Erythroblast (primary cell): ENCODE measurements at regions not wholly inside any gene's neighbourhood (a gene's known extent, or its start where the extent isn't known, plus 50 kb on each side); places are given as distances from the start of the nearest gene placed in this dataset.

Source experiments
- DNase-seq, 2 experiments: peaks; one replicate each; lab custom pipeline; 2025; lab: John Stamatoyannopoulos, UW
- GATA1 ChIP-seq: IDR thresholded peaks from 2 replicates; pipeline ENCODE4 v1.6.1; 2011; ENCODE audit warnings: low read depth, mild to moderate bottlenecking, control low read depth, low read length, moderate library complexity
- POLR2A ChIP-seq: IDR thresholded peaks from 2 replicates; pipeline ENCODE4 v1.6.1; 2011; ENCODE audit warnings: mild to moderate bottlenecking, low read length

- no peak for DNase-seq
- no peak for TF ChIP-seq POLR2A
- TF ChIP-seq GATA1: no peak
Observed at GRCh38 chr15:39270221-39270855, 310.5 kb upstream of the THBS1 start.

DNA sequence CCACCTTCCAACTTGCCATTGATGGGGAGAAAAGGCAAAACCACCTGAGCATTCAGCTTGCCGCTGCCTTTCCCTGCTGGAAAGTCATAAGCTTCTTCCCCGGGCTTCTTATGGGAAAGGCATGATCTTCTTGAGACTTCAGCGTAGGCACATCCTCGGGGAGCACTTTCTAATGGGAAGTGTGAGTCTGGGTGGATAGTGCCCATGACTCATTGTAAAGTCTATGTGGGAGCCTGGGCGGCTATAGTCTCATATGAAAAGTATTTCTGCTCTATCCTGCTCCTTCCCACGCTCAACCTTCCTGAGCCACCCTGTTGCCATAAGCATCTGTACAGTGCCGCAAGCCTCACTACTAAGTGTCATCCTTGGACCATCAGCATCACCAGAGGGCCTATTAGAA lies 309.9 kb upstream of the THBS1 start:
- no peak for DNase-seq
- TF ChIP-seq GATA1 (no peak), POLR2A (no peak)

- no peak for DNase-seq
- TF ChIP-seq GATA1: no peak
- no peak for TF ChIP-seq POLR2A
Observed at GRCh38 chr15:39272901-39273300, 308.0 kb upstream of the THBS1 start.

DNA sequence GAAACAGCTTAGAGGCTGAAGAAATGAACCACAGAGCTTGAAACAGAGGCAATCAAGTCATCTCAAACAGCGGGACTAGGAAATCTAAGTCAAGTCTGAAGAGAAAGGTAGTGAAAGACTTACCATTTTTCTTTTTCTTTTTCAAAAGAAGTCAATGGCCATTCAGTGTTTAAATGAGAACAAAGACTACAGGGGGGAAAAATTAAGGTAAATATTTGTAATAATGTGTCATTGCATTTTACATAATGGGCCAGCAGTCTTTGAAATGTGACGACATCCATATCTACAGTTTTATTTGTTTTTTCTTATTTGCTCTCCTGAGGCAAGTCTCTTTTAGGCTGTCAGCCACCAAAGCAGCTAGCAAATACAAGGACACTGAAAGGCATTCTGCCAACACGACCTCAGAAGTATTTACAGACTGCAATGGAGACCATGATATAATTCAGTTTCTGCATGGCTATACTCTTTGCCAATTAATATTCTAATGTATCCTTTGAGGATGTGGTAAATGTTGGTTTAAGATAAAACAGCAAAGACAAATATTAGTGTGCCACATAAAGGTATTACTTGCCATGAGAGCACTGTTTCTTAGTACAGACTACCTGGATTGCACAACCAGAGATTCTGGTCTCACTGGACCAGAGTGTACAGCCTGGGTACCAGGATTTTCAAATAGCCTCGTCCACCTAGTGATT lies 307.0 kb upstream of the THBS1 start:
- TF ChIP-seq GATA1: no peak
- TF ChIP-seq POLR2A: no peak
- DNase-seq: no peak

GRCh38 chr15:39275066-39275465 lies 305.8 kb upstream of the THBS1 start:
- TF ChIP-seq POLR2A: no peak
- no peak for TF ChIP-seq GATA1
- DNase-seq: no peak

- no peak for DNase-seq
- TF ChIP-seq GATA1 (no peak), POLR2A (no peak)
Observed at GRCh38 chr15:39279311-39279710, 301.6 kb upstream of the THBS1 start.

- TF ChIP-seq GATA1: no peak
- no peak for TF ChIP-seq POLR2A
- DNase-seq: no peak
Observed at GRCh38 chr15:39281094-39281493, 299.8 kb upstream of the THBS1 start.

- no peak for DNase-seq
- no peak for TF ChIP-seq GATA1
- TF ChIP-seq POLR2A: no peak
Observed at GRCh38 chr15:39282663-39283208, 298.1 kb upstream of the THBS1 start.

DNA sequence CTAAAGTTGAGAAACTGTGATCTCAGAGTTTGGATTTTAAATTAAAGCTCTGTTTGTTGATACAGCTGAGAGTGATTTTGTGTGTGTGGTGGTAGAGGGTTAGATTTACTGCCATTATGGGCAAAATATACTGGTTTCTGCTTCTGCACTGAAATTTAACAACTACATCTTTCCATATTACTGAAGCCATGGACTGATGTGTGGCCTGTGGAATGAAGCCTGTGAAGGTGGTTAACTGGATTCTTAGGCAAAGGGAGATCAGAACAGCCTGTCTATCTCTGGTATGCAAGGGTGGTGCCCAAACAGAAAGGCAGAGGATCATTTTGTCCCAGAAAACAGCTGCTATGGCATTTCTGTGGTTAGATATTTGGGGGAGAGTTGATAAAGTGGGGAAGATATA lies 297.3 kb upstream of the THBS1 start:
- TF ChIP-seq GATA1 (no peak), POLR2A (no peak)
- DNase-seq: no peak

DNA sequence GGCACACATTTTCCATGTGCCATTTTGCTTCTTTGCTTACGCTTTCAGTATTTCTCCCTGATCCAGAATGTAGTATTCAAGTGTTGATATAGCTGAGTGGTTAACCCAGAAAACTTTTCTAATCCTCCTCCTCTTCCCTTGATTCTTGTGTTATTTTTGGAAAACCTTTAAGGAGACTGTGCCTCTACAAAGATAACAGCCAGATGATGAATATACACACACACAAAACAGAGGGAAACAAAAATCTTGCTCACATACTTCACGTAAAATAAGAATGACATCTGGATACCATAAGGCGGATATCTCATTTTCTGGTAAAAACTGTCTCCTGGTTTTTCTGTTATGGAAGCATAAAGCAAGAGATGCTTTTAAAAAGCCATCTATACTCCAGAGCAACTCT lies 295.8 kb upstream of the THBS1 start:
- no peak for TF ChIP-seq POLR2A
- TF ChIP-seq GATA1: no peak
- DNase-seq: no peak

DNA sequence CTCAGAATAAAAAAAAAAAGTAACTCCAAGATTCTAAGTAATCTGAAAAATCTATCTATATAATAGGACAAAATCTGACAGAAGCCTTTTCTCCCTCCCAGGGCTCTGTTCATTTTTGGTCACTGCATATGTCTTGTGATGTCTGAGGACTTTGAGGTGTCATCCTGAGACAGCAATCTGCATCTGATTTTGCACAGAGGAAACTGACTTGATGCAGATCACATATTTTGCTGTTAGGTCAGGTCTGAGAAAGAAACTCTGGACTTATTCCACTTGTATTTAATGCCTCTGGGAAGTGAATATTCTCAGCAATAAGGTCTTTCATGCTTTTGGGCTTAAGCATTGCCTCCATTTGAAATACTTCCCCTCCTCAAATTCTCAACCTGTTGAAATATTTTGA lies 295.2 kb upstream of the THBS1 start:
- TF ChIP-seq GATA1: no peak
- no peak for DNase-seq

- DNase-seq: no peak
Observed at GRCh38 chr15:39286706-39287105, 294.2 kb upstream of the THBS1 start.

DNA sequence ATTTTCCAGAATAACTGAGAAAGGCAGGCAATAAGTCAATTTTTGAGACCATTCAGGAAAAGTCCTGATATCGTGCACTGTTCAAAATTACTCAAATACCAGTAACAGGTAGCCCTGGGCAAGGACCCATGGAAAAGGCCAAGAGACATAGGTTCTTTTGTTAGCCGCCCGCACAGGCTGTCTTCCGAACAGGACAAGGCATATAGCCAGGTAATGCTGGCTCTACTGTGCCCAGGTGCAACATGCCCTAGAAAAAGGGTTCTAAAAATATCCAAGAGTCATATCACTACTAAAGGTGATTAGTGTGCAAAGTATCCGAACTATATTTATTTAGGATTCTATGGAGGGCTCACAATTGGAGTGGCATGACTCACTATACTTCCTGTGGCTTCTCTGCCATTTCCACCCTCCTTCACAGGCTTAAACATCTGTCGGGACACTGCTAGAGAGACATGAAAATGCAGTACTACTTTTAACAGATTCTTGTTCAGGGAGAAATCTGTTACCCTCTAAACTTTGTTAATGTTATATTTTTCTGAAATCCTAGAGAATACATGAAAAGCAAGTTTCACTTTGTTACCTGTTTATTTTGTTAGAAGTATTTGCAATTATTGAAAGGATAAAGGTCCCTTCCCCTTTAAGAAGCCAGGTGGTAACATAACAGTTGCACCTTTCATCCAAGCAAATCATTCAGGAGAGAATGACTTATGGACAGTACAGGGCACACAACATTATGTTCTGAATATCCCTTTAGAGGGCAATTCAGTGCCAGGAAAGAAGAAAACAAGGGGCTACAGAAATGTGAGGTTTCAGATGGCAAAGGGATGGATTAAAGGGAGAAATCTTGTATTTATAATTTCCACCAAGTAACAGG lies 293.3 kb upstream of the THBS1 start:
- TF ChIP-seq GATA1 (no peak), POLR2A (no peak)
- DNase-seq: no peak

More at GRCh38 chr15:39286706-39287105, 294.2 kb upstream of the THBS1 start:
- no peak for TF ChIP-seq POLR2A
- TF ChIP-seq GATA1: no peak

DNA sequence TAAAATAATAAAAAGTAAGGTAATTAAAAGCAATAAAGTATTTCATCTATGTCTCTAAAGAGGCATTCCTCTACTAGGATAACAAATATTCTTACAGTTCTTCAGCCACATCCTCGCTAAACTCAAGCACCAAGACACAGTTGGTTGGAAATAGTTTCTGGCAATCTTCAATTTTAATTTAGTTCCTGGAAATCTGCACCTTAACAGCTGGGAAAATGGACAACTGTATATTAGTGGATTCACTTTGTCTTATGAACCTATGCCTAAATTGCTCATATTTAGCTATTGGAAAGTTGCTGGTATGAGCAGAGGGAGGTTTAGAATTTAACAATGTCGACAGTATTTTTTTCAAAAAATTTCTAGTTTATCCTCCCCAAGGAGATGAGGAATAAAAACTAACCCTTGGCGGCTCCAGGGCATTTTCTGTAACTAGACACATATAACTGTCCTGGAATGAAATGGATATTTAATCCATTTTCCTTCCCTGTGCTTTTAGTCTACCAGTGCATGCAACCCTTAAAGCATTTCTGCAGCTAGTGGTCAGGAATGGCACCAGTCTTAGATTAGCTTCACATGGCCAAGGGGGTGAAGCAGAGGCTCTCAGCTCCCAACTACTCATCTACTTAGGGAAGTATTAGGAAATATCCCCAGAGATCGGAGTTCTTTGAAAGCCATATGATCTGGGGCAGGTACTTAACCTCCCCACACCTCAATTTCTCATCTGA lies 290.0 kb upstream of the THBS1 start:
- TF ChIP-seq POLR2A: no peak
- no peak for TF ChIP-seq GATA1

DNA sequence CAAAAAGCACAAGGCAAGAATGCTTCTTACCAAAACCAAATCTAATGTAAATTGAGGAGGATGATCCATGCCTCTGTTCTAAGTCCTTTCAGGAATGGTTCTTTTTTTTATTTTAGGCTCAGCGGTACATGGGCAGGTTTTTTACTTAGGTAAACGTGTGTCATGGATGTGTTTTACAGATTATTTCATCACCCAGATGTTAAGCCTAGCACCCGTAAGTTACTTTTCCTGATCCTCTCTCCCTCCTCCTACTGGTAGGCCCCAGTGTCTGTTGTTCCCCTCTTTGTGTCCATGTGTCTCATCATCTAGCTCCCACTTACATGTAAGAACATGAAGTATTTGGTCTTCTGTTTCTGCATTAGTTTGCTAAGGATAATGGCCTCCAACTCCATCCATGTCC lies 289.2 kb upstream of the THBS1 start:
- no peak for TF ChIP-seq POLR2A
- no peak for TF ChIP-seq GATA1
- no peak for DNase-seq

More for the DNA sequence above, 290.0 kb upstream of the THBS1 start:
- DNase-seq: no peak
